K562 (cell line): ENCODE measurements at regions not wholly inside any gene's neighbourhood (a gene's known extent, or its start where the extent isn't known, plus 50 kb on each side); places are given as distances from the start of the nearest gene placed in this dataset.

Source experiments
- ATAC-seq: fragments of 200-7000 bp; cut with Tn5 transposase; 3 replicates; pipeline ENCODE4 v1.9.1; 2020; ENCODE audit warnings: moderate library complexity
- BruUV-seq: library from RNA; stranded (reverse); fragments of 400-500 nt; replicated peaks from 2 replicates; lab custom pipeline; 2021; lab: Mats Ljungman, UMichigan
- CTCF ChIA-PET: fragments of 300-600 bp; formaldehyde crosslinking; extraction: SDS; loops from one replicate; lab custom pipeline; 2021; ENCODE audit warnings: low intra/inter-chr PET ratio; lab: Yijun Ruan, JAX
- POLR2A ChIA-PET: fragments of 300-600, 350-650 bp; sonication (Branson Sonifier 250); formaldehyde crosslinking; extraction: SDS; loops from one replicate; lab custom pipeline; 2021; ENCODE audit warnings: antibody characterized with exemption, inconsistent platforms; lab: Yijun Ruan, JAX
- DNase-seq, 4 experiments: peaks; one replicate each; pipeline versions ENCODE4 v3.0.0 to v3.0.0-alpha.2; 2011 to 2018; ENCODE audit warnings: low spot score in 3 of 4, mixed read lengths in 3 of 4; ENCODE audit errors: extremely low read depth in 1 of 4
- FAIRE-seq: peaks from 2 replicates; lab custom pipeline; 2011; peaks lifted over from hg19 to GRCh38; lab: Jason Lieb, UNC
- H2AFZ ChIP-seq: 2 replicates; pipeline ENCODE4 v1.6.0; 2011; ENCODE audit warnings: low read depth, low read length, control low read depth, inconsistent platforms
- H3K27ac ChIP-seq: fragments of 200-600 bp; 3 replicates; pipeline ENCODE4 v1.8.0; 2011; ENCODE audit warnings: low read depth, mild to moderate bottlenecking, control low read depth, inconsistent platforms, low read length, moderate library complexity, mixed read lengths; ENCODE audit errors: extremely low read depth
- H3K27me3 ChIP-seq, 2 experiments: fragments of 300-600 bp in 1 of 2; 2 replicates in 1 of 2; 3 replicates in 1 of 2; pipeline versions ENCODE4 v1.6.0 to v1.8.0; 2011; ENCODE audit warnings: inconsistent platforms in 2 of 2, low read length in 2 of 2, mild to moderate bottlenecking in 1 of 2, mixed read lengths in 1 of 2, moderate library complexity in 1 of 2; ENCODE audit not compliant: control insufficient read depth in 2 of 2, insufficient read depth in 2 of 2
- H3K36me3 ChIP-seq: fragments of 300-600 bp; 3 replicates; pipeline ENCODE4 v1.8.0; 2011; ENCODE audit warnings: mild to moderate bottlenecking, low read length, inconsistent platforms; ENCODE audit not compliant: control insufficient read depth, insufficient read depth
- H3K4me1 ChIP-seq, 2 experiments: fragments of 200-600 bp in 1 of 2; replicated peaks in 1 of 2; 2 replicates in 1 of 2; 3 replicates in 1 of 2; pipeline versions ENCODE4 v1.5.1 to v1.8.0; 2011; ENCODE audit warnings: inconsistent platforms in 2 of 2, low read length in 2 of 2, mild to moderate bottlenecking in 1 of 2, mixed read lengths in 1 of 2, moderate library complexity in 1 of 2; ENCODE audit not compliant: control insufficient read depth in 2 of 2, insufficient read depth in 2 of 2
- H3K4me2 ChIP-seq: 2 replicates; pipeline ENCODE4 v1.6.1; 2011; ENCODE audit warnings: low read length, control low read depth, inconsistent platforms, mixed read lengths; ENCODE audit not compliant: insufficient read depth
- H3K4me3 ChIP-seq: fragments of 200-600 bp; sonication (generic), shearing (Covaris generic); 2 replicates; pipeline ENCODE4 v1.5.1; 2016; ENCODE audit warnings: control low read depth, inconsistent platforms
- H3K79me2 ChIP-seq: fragments of 200-600 bp; 3 replicates; pipeline ENCODE4 v1.8.0; 2011; ENCODE audit warnings: low read length, inconsistent platforms; ENCODE audit not compliant: control insufficient read depth, insufficient read depth
- H3K9ac ChIP-seq, 2 experiments: 2 replicates each; pipeline versions ENCODE4 v1.6.0 to v1.6.1; 2011; ENCODE audit warnings: low read depth in 2 of 2, low read length in 2 of 2, control low read depth in 1 of 2, inconsistent platforms in 1 of 2, mild to moderate bottlenecking in 1 of 2, mixed read lengths in 1 of 2; ENCODE audit not compliant: insufficient read depth in 1 of 2
- H3K9me1 ChIP-seq: one replicate; pipeline ENCODE4 v1.6.0; 2011; ENCODE audit warnings: inconsistent platforms, mild to moderate bottlenecking, low read length, moderate library complexity; ENCODE audit not compliant: control insufficient read depth, insufficient read depth
- H3K9me3 ChIP-seq: replicated peaks from 2 replicates; pipeline ENCODE4 v1.5.1; 2011; ENCODE audit warnings: low read depth, low read length, inconsistent platforms; ENCODE audit not compliant: control insufficient read depth, insufficient read depth
- H4K20me1 ChIP-seq: replicated peaks from 2 replicates; pipeline ENCODE4 v1.6.1; 2011; ENCODE audit warnings: low read length, inconsistent platforms, mixed read lengths; ENCODE audit not compliant: control insufficient read depth, insufficient read depth
- GATA2 ChIP-seq: sonication (generic); formaldehyde crosslinking; IDR thresholded peaks from 2 replicates; pipeline ENCODE4 v1.4.0; 2020; ENCODE audit warnings: mild to moderate bottlenecking, missing genetic modification reagents
- KLF13 ChIP-seq: fragments of 450-650 bp; IDR thresholded peaks from 2 replicates; pipeline ENCODE4 v1.6.1; 2016; ENCODE audit warnings: missing genetic modification characterization, low read depth, mild to moderate bottlenecking, missing compliant biosample characterization, moderate library complexity, borderline replicate concordance
- SREBF2 ChIP-seq: sonication (generic); formaldehyde crosslinking; IDR thresholded peaks from 2 replicates; pipeline ENCODE4 v1.4.0; 2020; ENCODE audit warnings: mild to moderate bottlenecking, missing genetic modification reagents
- ZC3H4 ChIP-seq: sonication (generic); formaldehyde crosslinking; IDR thresholded peaks from 2 replicates; pipeline ENCODE4 v1.9.0; 2021; ENCODE audit warnings: missing genetic modification reagents, borderline replicate concordance
- ZNF780A ChIP-seq: fragments of 250-450 bp; sonication (Bioruptor Pico); IDR thresholded peaks from 2 replicates; pipeline ENCODE4 v1.5.0; 2021; ENCODE audit warnings: mild to moderate bottlenecking
- in situ Hi-C: fragments of 300-500 bp; cut with MboI; formaldehyde crosslinking; loops from 4 replicates; pipeline ENCODE4 v1.15.0; 2018; ENCODE audit warnings: inconsistent platforms, mixed read lengths
- intact Hi-C: fragments of 100-400 bp; cut with micrococcal nuclease; formaldehyde crosslinking; loops from 2 replicates; pipeline ENCODE4 v1.14.2; 2022
- TF ChIP-seq, protein P1 (sequence below), 2 experiments: fragments of 450-650 bp in 1 of 2; sonication (generic) in 1 of 2; formaldehyde crosslinking in 1 of 2; IDR thresholded peaks; 2 replicates each; pipeline versions ENCODE4 v1.7.1 to v1.9.0; 2016 to 2022; ENCODE audit warnings: inconsistent platforms in 1 of 2, mild to moderate bottlenecking in 1 of 2, missing genetic modification reagents in 1 of 2

DNA sequence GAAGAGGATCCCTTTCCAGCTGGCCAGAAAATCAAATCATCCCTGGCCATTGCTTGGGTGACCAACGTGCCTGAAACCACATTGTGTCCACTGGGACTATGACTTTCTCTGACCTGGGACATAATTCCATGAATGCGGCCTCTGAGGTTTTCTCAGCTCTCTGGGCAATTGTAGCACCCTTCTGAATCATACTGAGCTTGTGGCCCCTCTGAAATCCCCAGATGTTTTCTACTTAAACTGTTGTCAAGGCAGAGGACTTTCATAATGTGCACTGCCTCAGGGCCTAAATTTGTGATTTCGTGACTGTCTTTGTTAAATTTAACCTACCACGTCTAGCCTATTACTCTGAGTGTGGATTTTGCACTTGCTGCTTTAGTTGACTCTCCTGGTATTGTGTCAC is 321.1 kb upstream of the PLET1 start (continued):
- TF ChIP-seq KLF13 = no peak

DNA sequence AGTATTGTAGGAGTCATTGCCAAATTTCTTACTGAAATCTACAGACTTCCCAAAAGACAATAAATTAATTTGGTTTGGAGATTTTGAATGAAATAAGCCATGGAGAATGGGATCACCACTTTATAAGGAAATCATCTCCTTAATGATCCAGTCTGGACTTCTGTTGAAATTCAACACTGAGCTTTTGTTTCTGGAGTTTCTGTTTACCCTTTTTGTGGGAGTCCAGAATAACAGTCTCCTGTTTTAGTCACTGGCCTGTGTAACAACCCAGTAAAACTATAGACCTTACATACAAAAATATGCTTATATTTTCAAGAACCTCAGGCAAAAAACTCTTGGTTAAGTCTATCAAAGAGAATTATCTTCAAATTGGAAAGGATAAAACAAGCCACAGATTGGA is 321.7 kb upstream of the PLET1 start:
- ATAC-seq = no peak
- no TSS peak for BruUV-seq

More for the DNA sequence above, 321.7 kb upstream of the PLET1 start:
- Histone ChIP-seq H3K4me1 (no peaks in the 10 kb centered on the region), H3K4me2 (no peak overlapping the region), H2AFZ (no peak overlapping the region), H3K79me2 (no peaks in the 10 kb centered on the region), H3K36me3 (no peaks in the 10 kb centered on the region), H3K9ac (no peak overlapping the region), H3K9me3 (no peaks in the 10 kb centered on the region), H3K9me1 (no peaks in the 10 kb centered on the region), H4K20me1 (no peaks in the 10 kb centered on the region; the same call in 1 of the 2 replicates), H3K27ac (no peak overlapping the region), H3K27me3 (no peaks in the 10 kb centered on the region), H3K4me3 (no peak overlapping the region)
- no peak for DNase-seq
- in situ Hi-C loops (loop anchor here (10.0 kb wide), 1 partner anchor 702 kb away; no protein-coding TSS in a partner anchor), intact Hi-C loops (no loop called here)
- CTCF ChIA-PET = no interaction called here
- no peak for FAIRE-seq
- TF ChIP-seq GATA2 (CRISPR knock-in tag) = no peak
- TF ChIP-seq SREBF2 (CRISPR knock-in tag) = no peak
- TF ChIP-seq, protein P1, sequence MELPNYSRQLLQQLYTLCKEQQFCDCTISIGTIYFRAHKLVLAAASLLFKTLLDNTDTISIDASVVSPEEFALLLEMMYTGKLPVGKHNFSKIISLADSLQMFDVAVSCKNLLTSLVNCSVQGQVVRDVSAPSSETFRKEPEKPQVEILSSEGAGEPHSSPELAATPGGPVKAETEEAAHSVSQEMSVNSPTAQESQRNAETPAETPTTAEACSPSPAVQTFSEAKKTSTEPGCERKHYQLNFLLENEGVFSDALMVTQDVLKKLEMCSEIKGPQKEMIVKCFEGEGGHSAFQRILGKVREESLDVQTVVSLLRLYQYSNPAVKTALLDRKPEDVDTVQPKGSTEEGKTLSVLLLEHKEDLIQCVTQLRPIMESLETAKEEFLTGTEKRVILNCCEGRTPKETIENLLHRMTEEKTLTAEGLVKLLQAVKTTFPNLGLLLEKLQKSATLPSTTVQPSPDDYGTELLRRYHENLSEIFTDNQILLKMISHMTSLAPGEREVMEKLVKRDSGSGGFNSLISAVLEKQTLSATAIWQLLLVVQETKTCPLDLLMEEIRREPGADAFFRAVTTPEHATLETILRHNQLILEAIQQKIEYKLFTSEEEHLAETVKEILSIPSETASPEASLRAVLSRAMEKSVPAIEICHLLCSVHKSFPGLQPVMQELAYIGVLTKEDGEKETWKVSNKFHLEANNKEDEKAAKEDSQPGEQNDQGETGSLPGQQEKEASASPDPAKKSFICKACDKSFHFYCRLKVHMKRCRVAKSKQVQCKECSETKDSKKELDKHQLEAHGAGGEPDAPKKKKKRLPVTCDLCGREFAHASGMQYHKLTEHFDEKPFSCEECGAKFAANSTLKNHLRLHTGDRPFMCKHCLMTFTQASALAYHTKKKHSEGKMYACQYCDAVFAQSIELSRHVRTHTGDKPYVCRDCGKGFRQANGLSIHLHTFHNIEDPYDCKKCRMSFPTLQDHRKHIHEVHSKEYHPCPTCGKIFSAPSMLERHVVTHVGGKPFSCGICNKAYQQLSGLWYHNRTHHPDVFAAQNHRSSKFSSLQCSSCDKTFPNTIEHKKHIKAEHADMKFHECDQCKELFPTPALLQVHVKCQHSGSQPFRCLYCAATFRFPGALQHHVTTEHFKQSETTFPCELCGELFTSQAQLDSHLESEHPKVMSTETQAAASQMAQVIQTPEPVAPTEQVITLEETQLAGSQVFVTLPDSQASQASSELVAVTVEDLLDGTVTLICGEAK (IDR thresholded peaks at IDR 0.05) = no peak
- TF ChIP-seq, protein P1 (CRISPR knock-in tag; IDR thresholded peaks at IDR 0.05) = no peak
- no peak for TF ChIP-seq ZNF780A (CRISPR knock-in tag)
- TF ChIP-seq ZC3H4 (CRISPR knock-in tag) = no peak
- POLR2A ChIA-PET = interaction anchor here (0.7 to 1.6 kb wide), 2 partner anchors 15 to 173 kb away, joined by 3 to 4 read pairs; no protein-coding TSS in a partner anchor
